ENCODE measurements at regions not wholly inside any gene's neighbourhood (a gene's known extent, or its start where the extent isn't known, plus 50 kb on each side); places are given as distances from the start of the nearest gene placed in this dataset.

DNA sequence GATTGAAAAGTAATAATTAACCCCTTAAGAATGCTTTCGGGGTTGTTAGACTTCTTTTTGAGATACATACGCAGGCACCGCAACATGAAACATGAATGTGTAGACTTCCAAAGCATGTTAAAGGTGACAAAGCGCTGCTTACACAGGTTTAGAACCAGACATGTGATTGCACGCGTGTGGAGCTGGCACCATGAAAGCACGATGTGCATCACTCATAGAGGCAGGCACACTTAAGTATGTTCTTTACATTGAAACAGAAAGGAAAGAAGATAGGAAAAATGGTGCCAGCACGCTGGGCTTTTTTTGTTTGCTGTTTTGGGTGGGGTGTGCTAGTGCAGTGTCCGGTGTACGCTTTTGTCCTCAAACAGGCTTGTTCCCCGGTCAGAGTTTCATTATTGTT lies 83.6 kb upstream of the PPARA start:
- H3K27ac ChIP-seq (ENCODE audit: insufficient read depth in 1 of 2, low read depth in 1 of 2, low read length in 2 of 2, poor library complexity in 1 of 2, severe bottlenecking in 2 of 2): peak overlapping the region; percentile 53 to 80

DNA sequence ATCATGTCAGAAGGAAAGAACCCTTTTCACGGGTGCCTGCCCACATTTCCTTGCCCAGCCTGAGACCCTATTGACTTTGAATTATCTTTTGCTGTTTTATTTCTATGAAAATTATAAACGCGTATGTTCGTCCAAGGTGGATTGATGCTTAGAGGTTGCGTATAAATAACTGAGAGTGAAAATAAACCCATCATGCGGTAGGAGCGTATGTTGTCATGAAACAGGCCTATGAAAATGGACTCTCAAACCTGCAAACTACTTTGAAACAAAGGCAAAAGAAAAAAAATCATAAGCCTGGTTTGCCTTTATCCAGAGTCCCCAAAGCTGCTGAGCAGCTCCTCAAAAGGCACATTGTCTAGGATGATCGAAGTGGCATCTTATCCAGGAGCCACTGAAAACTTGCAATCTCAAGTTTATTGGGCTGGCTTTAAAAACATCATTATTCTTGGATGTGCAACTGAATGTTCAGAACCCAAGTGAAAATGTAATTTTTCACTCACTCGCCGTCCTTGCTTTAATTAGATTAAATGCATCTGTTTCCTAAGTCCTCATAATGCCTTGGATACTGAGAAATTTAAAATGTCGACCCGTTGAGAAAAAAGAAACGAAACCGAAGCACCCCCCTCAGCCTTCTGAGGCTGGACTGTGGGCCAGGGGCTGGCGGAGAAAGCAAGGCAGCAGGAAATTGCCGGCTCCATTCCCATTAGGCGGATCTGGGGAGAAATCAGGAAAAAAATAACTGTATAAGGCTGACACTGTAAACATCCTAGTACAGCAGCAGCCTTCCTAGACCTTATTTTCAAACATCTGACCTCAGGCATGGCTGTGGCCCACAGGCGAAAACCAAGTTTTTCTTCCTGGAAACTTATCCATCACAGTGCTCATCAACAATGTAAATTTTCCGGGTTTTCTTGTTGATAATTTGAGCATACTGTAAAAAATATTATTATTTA lies 82.9 kb upstream of the PPARA start:
- Histone ChIP-seq H3K27me3 (replicated peaks in 2 of 5; ENCODE audit: control insufficient read depth in 4 of 5, insufficient read depth in 5 of 5, low read length in 4 of 5) (peaks cover 0 to 41% (median 0%) of the 10 kb centered on the region in 5 experiments), H3K9me3 (ENCODE audit: control extremely low read depth in 1 of 5, control insufficient read depth in 4 of 5, insufficient read depth in 2 of 5, low read depth in 1 of 5, low read length in 4 of 5) (no peaks in the 10 kb centered on the region), H3K36me3 (ENCODE audit: control insufficient read depth in 4 of 4, insufficient read depth in 4 of 4, low read length in 3 of 4) (peaks cover 0 to 3% (median 0%) of the 10 kb centered on the region in 4 experiments), H3K27ac (ENCODE audit: insufficient read depth in 1 of 2, low read depth in 1 of 2, low read length in 2 of 2, poor library complexity in 1 of 2, severe bottlenecking in 2 of 2) (peak overlapping the region; percentile 97 to 98), H3K4me1 (ENCODE audit: control extremely low read depth in 1 of 4, control insufficient read depth in 4 of 4, insufficient read depth in 4 of 4, low read length in 3 of 4) (peaks cover under 1 to 68% (median 22%) of the 10 kb centered on the region in 4 experiments), H3K4me3 (ENCODE audit: control insufficient read depth in 1 of 7, extremely low read depth in 1 of 7, insufficient read depth in 4 of 7, low read depth in 2 of 7, low read length in 6 of 7) (peak overlapping the region in 3 of 7 experiments; percentile 37 to 47 (median 43))
- no peak for DNase-seq
- CTCF ChIA-PET: no interaction called here
- WGBS (ENCODE audit: insufficient coverage): 76% methylated on average over 13 of the region's 19 CpGs
- POLR2A ChIA-PET: interaction anchor here (0.6 kb wide), 1 partner anchor 47 kb away, joined by 3 read pairs; no protein-coding TSS in a partner anchor

More for the DNA sequence above, 83.6 kb upstream of the PPARA start:
- CTCF ChIA-PET: interaction anchor here (1.2 kb wide), 1 partner anchor 10 kb away, joined by 3 read pairs; no protein-coding TSS in a partner anchor
- Histone ChIP-seq H3K36me3 (ENCODE audit: control insufficient read depth in 4 of 4, insufficient read depth in 4 of 4, low read length in 3 of 4) (peaks cover 0 to 6% (median 0%) of the 10 kb centered on the region in 4 experiments), H3K4me1 (ENCODE audit: control extremely low read depth in 1 of 4, control insufficient read depth in 4 of 4, insufficient read depth in 4 of 4, low read length in 3 of 4) (peaks cover 0 to 73% (median 20%) of the 10 kb centered on the region in 4 experiments), H3K9me3 (ENCODE audit: control extremely low read depth in 1 of 5, control insufficient read depth in 4 of 5, insufficient read depth in 2 of 5, low read depth in 1 of 5, low read length in 4 of 5) (no peaks in the 10 kb centered on the region), H3K27me3 (replicated peaks in 2 of 5; ENCODE audit: control insufficient read depth in 4 of 5, insufficient read depth in 5 of 5, low read length in 4 of 5) (peaks cover 0 to 45% (median 0%) of the 10 kb centered on the region in 5 experiments), H3K4me3 (ENCODE audit: control insufficient read depth in 1 of 7, extremely low read depth in 1 of 7, insufficient read depth in 4 of 7, low read depth in 2 of 7, low read length in 6 of 7) (peak overlapping the region in 4 of 7 experiments; percentile 24 to 47 (median 40))
- 69% methylated on average over 11 of the region's 11 CpGs for WGBS (ENCODE audit: insufficient coverage)
- DNase-seq: no peak
- POLR2A ChIA-PET: no interaction called here

DNA sequence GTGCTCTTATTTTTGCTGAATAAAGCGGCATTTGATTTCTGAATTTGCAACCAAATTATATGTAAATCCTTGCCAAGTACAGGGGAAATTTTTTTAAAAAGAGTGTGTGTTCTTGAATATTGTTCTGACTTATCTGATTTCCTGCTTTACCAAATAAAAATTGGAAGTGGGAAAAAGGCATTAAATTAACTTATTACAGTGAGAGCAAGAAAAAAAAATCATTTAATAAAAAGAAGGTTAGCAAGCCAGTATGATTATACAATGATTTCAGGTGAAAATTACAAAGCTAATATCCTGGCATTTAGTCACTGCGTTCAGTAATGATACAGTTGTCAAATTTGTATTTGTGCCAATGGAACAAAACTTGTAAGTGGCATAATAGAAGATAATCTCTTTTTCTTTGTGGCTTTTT lies 82.1 kb upstream of the PPARA start:
- H3K9me3 ChIP-seq (ENCODE audit: control extremely low read depth in 1 of 5, control insufficient read depth in 4 of 5, insufficient read depth in 2 of 5, low read depth in 1 of 5, low read length in 4 of 5): no peaks in the 10 kb centered on the region
- H3K4me1 ChIP-seq (ENCODE audit: control extremely low read depth in 1 of 4, control insufficient read depth in 4 of 4, insufficient read depth in 4 of 4, low read length in 3 of 4): peaks cover 3 to 66% (median 25%) of the 10 kb centered on the region in 4 experiments
- WGBS (ENCODE audit: insufficient coverage): no CpG with 5 or more reads among the region's 2 CpGs
- H3K27me3 ChIP-seq (replicated peaks in 2 of 5; ENCODE audit: control insufficient read depth in 4 of 5, insufficient read depth in 5 of 5, low read length in 4 of 5): peaks cover 0 to 41% (median 0%) of the 10 kb centered on the region in 5 experiments
- DNase-seq: no peak
- ChIA-PET CTCF (interaction anchor here (2.6 kb wide), 1 partner anchor 56 kb away, joined by 8 read pairs; no protein-coding TSS in a partner anchor), POLR2A (no interaction called here)
- H3K36me3 ChIP-seq (ENCODE audit: control insufficient read depth in 4 of 4, insufficient read depth in 4 of 4, low read length in 3 of 4): peaks cover 0 to 5% (median 0%) of the 10 kb centered on the region in 4 experiments
- H3K4me3 ChIP-seq (ENCODE audit: control insufficient read depth in 1 of 7, extremely low read depth in 1 of 7, insufficient read depth in 4 of 7, low read depth in 2 of 7, low read length in 6 of 7): no peak overlapping the region
- H3K27ac ChIP-seq (ENCODE audit: insufficient read depth in 1 of 2, low read depth in 1 of 2, low read length in 2 of 2, poor library complexity in 1 of 2, severe bottlenecking in 2 of 2): peak overlapping the region; percentile 97 to 98

DNA sequence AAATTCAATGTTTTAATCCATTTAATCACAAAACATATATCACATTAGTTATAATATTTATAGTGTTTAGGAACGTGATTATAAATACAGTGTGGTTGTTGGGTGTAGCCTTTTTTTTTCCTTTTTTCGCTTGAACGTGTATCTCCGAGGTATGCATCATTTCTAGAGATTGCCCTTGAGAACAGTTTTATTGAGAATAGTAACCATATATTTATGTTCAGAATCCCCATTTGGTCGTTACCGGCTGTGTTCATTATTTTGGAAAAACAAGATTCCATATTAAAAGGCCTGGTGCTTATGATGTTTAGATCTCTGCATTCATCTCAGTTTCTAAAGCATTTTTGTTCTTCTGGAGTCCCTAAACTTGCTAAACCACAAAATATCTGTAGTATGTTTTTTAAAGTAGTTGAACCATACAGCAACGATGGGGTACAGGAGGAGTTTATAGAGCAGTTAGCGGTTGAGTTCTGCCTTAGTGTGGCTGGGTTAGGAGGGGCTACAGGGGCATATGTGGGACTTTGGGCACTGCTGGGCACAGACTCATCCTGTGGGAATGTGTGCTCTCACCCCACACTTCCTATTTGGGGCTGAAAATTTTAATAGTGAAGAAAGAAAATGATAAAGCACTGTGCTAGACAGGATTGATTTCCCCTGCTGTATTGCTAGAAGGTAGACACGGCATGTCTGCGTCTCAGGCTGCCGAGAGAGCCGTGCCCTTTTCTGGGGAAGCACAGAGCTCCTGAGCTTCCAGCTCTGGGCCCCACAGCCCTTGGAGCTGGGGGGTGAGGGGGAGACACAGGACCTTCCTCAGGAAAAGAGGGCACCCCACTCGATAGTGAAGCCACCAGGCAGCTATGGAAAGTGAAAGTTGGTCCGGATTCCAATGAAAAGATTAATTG lies 81.5 kb upstream of the PPARA start:
- H3K9me3 ChIP-seq (ENCODE audit: control extremely low read depth in 1 of 5, control insufficient read depth in 4 of 5, insufficient read depth in 2 of 5, low read depth in 1 of 5, low read length in 4 of 5): no peaks in the 10 kb centered on the region
- peaks cover 0 to 6% (median 0%) of the 10 kb centered on the region in 4 experiments for H3K36me3 ChIP-seq (ENCODE audit: control insufficient read depth in 4 of 4, insufficient read depth in 4 of 4, low read length in 3 of 4)
- CTCF ChIA-PET: interaction anchor here (1.2 to 2.6 kb wide), 8 partner anchors 10 to 63 kb away, joined by 5 to 10 read pairs (median 6); no protein-coding TSS in a partner anchor
- H3K27me3 ChIP-seq (replicated peaks in 2 of 5; ENCODE audit: control insufficient read depth in 4 of 5, insufficient read depth in 5 of 5, low read length in 4 of 5): peaks cover 0 to 44% (median 0%) of the 10 kb centered on the region in 5 experiments
- H3K27ac ChIP-seq (ENCODE audit: insufficient read depth in 1 of 2, low read depth in 1 of 2, low read length in 2 of 2, poor library complexity in 1 of 2, severe bottlenecking in 2 of 2): peak overlapping the region; percentile 97 to 98
- POLR2A ChIA-PET: interaction anchor here (1.0 to 2.5 kb wide), 7 partner anchors 15 to 55 kb away, joined by 3 to 16 read pairs (median 4); no protein-coding TSS in a partner anchor
- WGBS (ENCODE audit: insufficient coverage): 0% methylated on average over 3 of the region's 14 CpGs
- peak overlapping the region in 4 of 7 experiments; percentile 71 to 91 (median 83) for H3K4me3 ChIP-seq (ENCODE audit: control insufficient read depth in 1 of 7, extremely low read depth in 1 of 7, insufficient read depth in 4 of 7, low read depth in 2 of 7, low read length in 6 of 7)
- DNase-seq: no peak
- peaks cover 3 to 68% (median 29%) of the 10 kb centered on the region in 4 experiments for H3K4me1 ChIP-seq (ENCODE audit: control extremely low read depth in 1 of 4, control insufficient read depth in 4 of 4, insufficient read depth in 4 of 4, low read length in 3 of 4)

DNA sequence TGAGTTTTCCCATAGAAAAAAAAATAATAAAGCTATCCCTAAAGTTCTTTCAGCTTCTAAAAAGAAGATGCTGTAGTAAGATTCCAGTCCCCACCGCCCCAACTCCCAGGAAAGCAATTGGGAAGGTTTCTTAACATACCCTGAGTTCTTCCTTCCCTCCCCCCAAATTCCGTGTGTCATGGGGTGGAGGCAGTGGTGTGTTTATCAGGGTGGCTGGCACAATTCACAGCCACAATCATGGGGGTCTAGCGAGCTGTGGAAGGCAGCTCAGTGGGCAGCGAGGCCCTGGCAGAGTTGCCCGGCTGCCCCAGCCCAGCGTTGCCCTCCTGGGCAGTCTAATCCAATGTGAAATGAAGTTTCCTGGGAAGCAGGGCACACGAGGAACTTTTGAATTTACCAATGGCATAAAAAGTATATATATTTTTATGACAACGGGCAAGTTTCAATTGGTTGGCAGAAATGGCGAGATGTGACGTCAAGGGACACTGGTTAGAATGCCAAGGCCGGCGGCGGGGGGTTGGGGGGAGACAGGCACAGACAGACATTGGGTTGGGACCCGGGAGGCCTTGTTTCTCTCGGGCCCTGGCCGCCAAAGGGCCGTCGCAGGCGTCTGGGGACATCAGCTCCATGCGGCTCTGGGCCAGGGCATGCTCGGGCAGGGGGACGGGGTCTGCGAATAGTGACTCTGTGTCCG lies 80.7 kb upstream of the PPARA start:
- Histone ChIP-seq H3K4me1 (ENCODE audit: control extremely low read depth in 1 of 4, control insufficient read depth in 4 of 4, insufficient read depth in 4 of 4, low read length in 3 of 4) (peaks cover 3 to 74% (median 33%) of the 10 kb centered on the region in 4 experiments), H3K9me3 (ENCODE audit: control extremely low read depth in 1 of 5, control insufficient read depth in 4 of 5, insufficient read depth in 2 of 5, low read depth in 1 of 5, low read length in 4 of 5) (no peaks in the 10 kb centered on the region), H3K36me3 (ENCODE audit: control insufficient read depth in 4 of 4, insufficient read depth in 4 of 4, low read length in 3 of 4) (peaks cover 0 to 3% (median 0%) of the 10 kb centered on the region in 4 experiments), H3K4me3 (ENCODE audit: control insufficient read depth in 1 of 7, extremely low read depth in 1 of 7, insufficient read depth in 4 of 7, low read depth in 2 of 7, low read length in 6 of 7) (peak overlapping the region; percentile 64 to 91 (median 77)), H3K27ac (ENCODE audit: insufficient read depth in 1 of 2, low read depth in 1 of 2, low read length in 2 of 2, poor library complexity in 1 of 2, severe bottlenecking in 2 of 2) (peak overlapping the region; percentile 97 to 98), H3K27me3 (replicated peaks in 2 of 5; ENCODE audit: control insufficient read depth in 4 of 5, insufficient read depth in 5 of 5, low read length in 4 of 5) (peaks cover 0 to 42% (median 0%) of the 10 kb centered on the region in 5 experiments)
- DNase-seq: peak; percentile 85 to 92 (median 88)
- 3% methylated on average over 19 of the region's 24 CpGs for WGBS (ENCODE audit: insufficient coverage)
- CTCF ChIA-PET: interaction anchor here (1.2 to 2.6 kb wide), 8 partner anchors 10 to 64 kb away, joined by 5 to 10 read pairs (median 6); no protein-coding TSS in a partner anchor
- POLR2A ChIA-PET: interaction anchor here (1.0 to 2.5 kb wide), 11 partner anchors 12 to 74 kb away, joined by 3 to 16 read pairs (median 4); no protein-coding TSS in a partner anchor

Measured in common myeloid progenitor, CD34-positive (primary cell).